ENCODE measurements at regions not wholly inside any gene's neighbourhood (a gene's known extent, or its start where the extent isn't known, plus 50 kb on each side); places are given as distances from the start of the nearest gene placed in this dataset.
A peak's percentile ranks its signal among the peaks of the same experiment; 100 is the strongest.

- DNase-seq (ENCODE audit: low read depth in 1 of 2, low spot score in 1 of 2) = no peak
- no peak for TF ChIP-seq JUND (IDR thresholded peaks at IDR 0.05; ENCODE audit: low read depth)
- in situ Hi-C loops (cut with HindIII; ENCODE audit: low pct_unique_long_range_greater_than_20kb, low sequenced_read_pairs) = no loop called here
These were observed 292.7 kb downstream of the DIPK2A start for GRCh38 chr3:144264350-144264749.

GRCh38 chr3:144264794-144265193, 293.2 kb downstream of the DIPK2A start:
- no peak for TF ChIP-seq JUND (IDR thresholded peaks at IDR 0.05; ENCODE audit: low read depth)
- no peak for DNase-seq (ENCODE audit: low read depth in 1 of 2, low spot score in 1 of 2)
- in situ Hi-C loops (cut with HindIII; ENCODE audit: low pct_unique_long_range_greater_than_20kb, low sequenced_read_pairs) = no loop called here

- DNase-seq (ENCODE audit: low read depth in 1 of 2, low spot score in 1 of 2) = no peak
- in situ Hi-C loops (cut with HindIII; ENCODE audit: low pct_unique_long_range_greater_than_20kb, low sequenced_read_pairs) = no loop called here
- no peak for TF ChIP-seq JUND (IDR thresholded peaks at IDR 0.05; ENCODE audit: low read depth)
These were observed 294.0 kb downstream of the DIPK2A start for GRCh38 chr3:144265542-144266100.

GRCh38 chr3:144270100-144270499, 298.5 kb downstream of the DIPK2A start:
- in situ Hi-C loops (cut with HindIII; ENCODE audit: low pct_unique_long_range_greater_than_20kb, low sequenced_read_pairs) = no loop called here
- no peak for TF ChIP-seq JUND (IDR thresholded peaks at IDR 0.05; ENCODE audit: low read depth)
- DNase-seq (ENCODE audit: low read depth in 1 of 2, low spot score in 1 of 2) = no peak

- no peak for TF ChIP-seq JUND (IDR thresholded peaks at IDR 0.05; ENCODE audit: low read depth)
- no peak for DNase-seq (ENCODE audit: low read depth in 1 of 2, low spot score in 1 of 2)
- in situ Hi-C loops (cut with HindIII; ENCODE audit: low pct_unique_long_range_greater_than_20kb, low sequenced_read_pairs) = no loop called here
These were observed 301.1 kb downstream of the DIPK2A start for GRCh38 chr3:144272680-144273079.

- DNase-seq (ENCODE audit: low read depth in 1 of 2, low spot score in 1 of 2) = no peak
- in situ Hi-C loops (cut with HindIII; ENCODE audit: low pct_unique_long_range_greater_than_20kb, low sequenced_read_pairs) = no loop called here
- TF ChIP-seq JUND (IDR thresholded peaks at IDR 0.05; ENCODE audit: low read depth) = no peak
These were observed 302.0 kb downstream of the DIPK2A start for GRCh38 chr3:144273601-144274000.

GRCh38 chr3:144275005-144275404, 303.4 kb downstream of the DIPK2A start:
- no peak for TF ChIP-seq JUND (IDR thresholded peaks at IDR 0.05; ENCODE audit: low read depth)
- DNase-seq (ENCODE audit: low read depth in 1 of 2, low spot score in 1 of 2) = no peak
- in situ Hi-C loops (cut with HindIII; ENCODE audit: low pct_unique_long_range_greater_than_20kb, low sequenced_read_pairs) = no loop called here

- DNase-seq (ENCODE audit: low read depth in 1 of 2, low spot score in 1 of 2) = no peak
- in situ Hi-C loops (cut with HindIII; ENCODE audit: low pct_unique_long_range_greater_than_20kb, low sequenced_read_pairs) = no loop called here
- TF ChIP-seq JUND (IDR thresholded peaks at IDR 0.05; ENCODE audit: low read depth) = no peak
These were observed 310.7 kb downstream of the DIPK2A start for GRCh38 chr3:144282313-144282712.

- in situ Hi-C loops (cut with HindIII; ENCODE audit: low pct_unique_long_range_greater_than_20kb, low sequenced_read_pairs) = no loop called here
- DNase-seq (ENCODE audit: low read depth in 1 of 2, low spot score in 1 of 2) = no peak
- no peak for TF ChIP-seq JUND (IDR thresholded peaks at IDR 0.05; ENCODE audit: low read depth)
These were observed 314.8 kb downstream of the DIPK2A start for GRCh38 chr3:144286235-144286910.

GRCh38 chr3:144287001-144287400, 315.4 kb downstream of the DIPK2A start:
- in situ Hi-C loops (cut with HindIII; ENCODE audit: low pct_unique_long_range_greater_than_20kb, low sequenced_read_pairs) = no loop called here
- TF ChIP-seq JUND (IDR thresholded peaks at IDR 0.05; ENCODE audit: low read depth) = no peak
- DNase-seq (ENCODE audit: low read depth in 1 of 2, low spot score in 1 of 2) = no peak

GRCh38 chr3:144289057-144289456, 317.4 kb downstream of the DIPK2A start:
- no peak for TF ChIP-seq JUND (IDR thresholded peaks at IDR 0.05; ENCODE audit: low read depth)
- DNase-seq (ENCODE audit: low read depth in 1 of 2, low spot score in 1 of 2) = no peak
- in situ Hi-C loops (cut with HindIII; ENCODE audit: low pct_unique_long_range_greater_than_20kb, low sequenced_read_pairs) = no loop called here

- no peak for DNase-seq (ENCODE audit: low read depth in 1 of 2, low spot score in 1 of 2)
- in situ Hi-C loops (cut with HindIII; ENCODE audit: low pct_unique_long_range_greater_than_20kb, low sequenced_read_pairs) = no loop called here
- TF ChIP-seq JUND (IDR thresholded peaks at IDR 0.05; ENCODE audit: low read depth) = no peak
These were observed 323.3 kb downstream of the DIPK2A start for GRCh38 chr3:144294659-144295538.

GRCh38 chr3:144295613-144296012, 324.0 kb downstream of the DIPK2A start:
- in situ Hi-C loops (cut with HindIII; ENCODE audit: low pct_unique_long_range_greater_than_20kb, low sequenced_read_pairs) = no loop called here
- peak in 1 of 2 experiments; percentile 65 for DNase-seq (ENCODE audit: low read depth in 1 of 2, low spot score in 1 of 2)
- TF ChIP-seq JUND (IDR thresholded peaks at IDR 0.05; ENCODE audit: low read depth) = peak; percentile 62; the same call in 1 of the 2 replicates
